Kidney capillary endothelial cell (primary cell): ENCODE measurements at regions not wholly inside any gene's neighbourhood (a gene's known extent, or its start where the extent isn't known, plus 50 kb on each side); places are given as distances from the start of the nearest gene placed in this dataset.

ENCODE experiments used
- DNase-seq: peaks from one replicate; pipeline ENCODE4 v3.0.0-alpha.2; 2018; ENCODE audit warnings: low spot score

GRCh38 chr20:10724449-10725173 lies 50.8 kb upstream of the JAG1 start:
- no peak for DNase-seq

DNA sequence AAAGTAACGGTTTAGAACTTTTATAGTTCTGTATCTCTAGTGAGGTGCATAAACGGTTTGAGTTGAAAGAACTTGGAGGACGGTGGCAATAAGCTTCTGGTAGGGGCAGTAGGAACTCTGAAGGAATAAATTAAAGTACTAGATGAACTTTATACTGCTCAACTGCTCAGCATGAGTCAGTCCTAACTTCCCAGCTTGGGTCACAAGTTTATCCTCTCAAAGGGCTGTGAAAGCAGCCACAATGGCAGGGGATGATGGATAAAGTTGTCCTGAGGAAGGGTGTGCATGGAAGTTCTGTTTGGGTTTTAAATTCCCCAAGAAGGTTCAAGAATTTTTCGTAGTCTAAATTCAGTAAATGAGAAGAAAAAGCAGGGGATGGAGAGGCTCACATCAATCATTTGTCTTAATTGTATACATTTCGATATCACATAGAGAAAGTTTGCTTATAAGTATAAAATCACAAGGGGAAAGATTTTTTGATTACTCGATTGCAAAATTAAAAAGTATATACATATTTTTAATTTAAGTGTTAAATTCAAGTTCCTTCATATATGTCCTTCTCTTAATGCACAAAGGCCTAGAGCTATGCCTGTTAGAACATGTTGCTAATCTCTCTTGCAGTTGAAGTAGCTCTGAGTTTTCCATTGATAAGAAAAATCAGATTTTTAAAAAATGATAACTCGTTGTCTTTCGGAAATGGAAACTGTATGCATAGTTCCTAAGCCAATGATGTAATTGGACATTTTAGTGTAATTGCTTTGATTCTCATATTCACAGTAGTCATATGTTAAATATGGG lies 55.3 kb upstream of the JAG1 start:
- no peak for DNase-seq

GRCh38 chr20:10729785-10730184 lies 56.0 kb upstream of the JAG1 start:
- DNase-seq, result no peak

DNA sequence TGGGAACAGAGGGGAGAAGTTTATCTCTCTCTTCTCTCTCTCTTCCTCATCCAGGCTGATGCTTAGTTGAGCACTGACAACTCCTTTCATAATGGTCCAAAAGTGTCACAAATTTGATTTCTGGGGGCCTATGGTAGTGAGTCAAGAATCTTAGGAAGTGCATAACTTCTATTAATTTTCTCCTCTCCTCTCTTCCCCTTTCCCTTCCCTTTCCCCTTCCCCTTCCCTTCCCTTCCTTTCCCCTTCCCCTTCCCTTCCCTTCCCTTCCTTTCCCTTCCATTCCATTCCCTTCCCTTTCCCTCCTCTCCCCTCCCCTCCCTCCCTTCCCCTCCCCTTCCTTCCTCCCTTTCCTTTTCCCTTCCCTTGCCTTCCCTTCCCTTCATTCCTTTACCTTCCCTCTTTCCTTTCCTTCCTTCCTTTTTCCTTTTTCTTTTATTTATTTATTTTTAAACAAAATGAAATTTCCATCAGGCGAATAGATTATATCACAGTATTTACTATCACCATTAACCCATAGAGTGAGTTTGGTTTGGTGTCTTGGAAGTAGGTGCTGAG lies 56.9 kb upstream of the JAG1 start:
- no peak for DNase-seq

GRCh38 chr20:10731190-10731965 lies 57.6 kb upstream of the JAG1 start:
- DNase-seq, result no peak

DNA sequence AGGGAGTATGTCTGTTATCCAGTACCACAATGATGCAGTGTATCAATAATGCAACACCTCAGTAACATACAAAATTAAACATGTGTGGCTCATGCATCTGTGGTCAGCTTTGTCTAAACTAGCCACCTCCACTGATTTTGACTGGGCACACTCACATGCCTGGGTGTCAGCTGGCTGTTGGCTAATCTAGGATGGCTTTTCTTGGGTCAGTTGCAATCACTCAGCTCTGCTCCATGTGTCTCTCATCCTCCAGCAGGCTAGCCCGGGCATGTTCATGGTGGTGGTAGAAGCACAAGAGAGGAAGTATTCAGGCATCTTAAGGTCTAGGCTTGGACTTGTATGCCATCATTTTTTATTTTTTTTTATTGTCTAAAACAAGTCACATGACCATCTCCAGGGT lies 59.3 kb upstream of the JAG1 start:
- DNase-seq, result no peak

- DNase-seq, result no peak
Measured at GRCh38 chr20:10735195-10735949, 61.6 kb upstream of the JAG1 start.

- DNase-seq, result no peak
Measured at GRCh38 chr20:10739134-10739533, 65.3 kb upstream of the JAG1 start.

GRCh38 chr20:10739566-10739965 lies 65.8 kb upstream of the JAG1 start:
- no peak for DNase-seq

DNA sequence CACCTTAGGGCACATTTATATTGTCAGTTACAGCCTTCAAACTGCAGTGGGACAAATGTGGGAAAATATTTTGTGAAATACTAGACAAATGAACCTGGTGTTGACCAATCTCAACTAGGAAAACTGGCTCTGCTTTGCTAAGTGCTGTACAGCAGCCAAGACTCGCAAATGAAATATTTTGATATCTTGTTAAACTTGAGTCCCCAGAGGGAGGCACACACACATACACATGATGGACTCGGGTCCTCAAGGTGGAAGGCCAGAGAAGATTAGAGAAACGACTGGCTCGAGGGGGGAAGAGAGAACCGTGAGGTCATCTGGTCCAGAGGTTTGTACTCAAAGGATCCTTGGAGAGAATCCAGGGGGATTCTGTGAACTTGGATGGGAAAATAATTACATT lies 67.3 kb upstream of the JAG1 start:
- DNase-seq, result no peak

- no peak for DNase-seq
Measured at GRCh38 chr20:10745790-10746189, 72.0 kb upstream of the JAG1 start.

GRCh38 chr20:10747019-10747418 lies 73.2 kb upstream of the JAG1 start:
- DNase-seq, result no peak

DNA sequence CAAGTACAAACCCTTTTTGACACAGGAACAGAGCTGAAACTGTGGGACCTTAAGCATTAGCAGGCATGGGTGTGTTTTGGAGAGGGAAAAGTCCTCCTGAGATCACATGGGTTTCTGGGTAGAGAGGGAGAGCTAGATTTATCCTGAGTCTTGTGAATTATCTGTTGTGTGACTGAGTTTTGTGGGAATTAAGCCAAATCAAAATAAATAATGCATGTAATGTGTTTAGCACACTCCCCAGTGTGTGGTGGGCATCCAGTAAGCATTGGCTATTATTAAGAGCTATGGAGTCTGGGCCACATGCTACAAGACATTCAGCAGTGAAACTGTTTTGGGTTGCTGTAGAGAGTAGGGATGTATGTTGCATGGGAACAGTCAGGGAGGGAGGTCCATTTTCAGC lies 75.3 kb upstream of the JAG1 start:
- DNase-seq, result no peak

- DNase-seq, result no peak
Measured at GRCh38 chr20:10752206-10752605, 78.4 kb upstream of the JAG1 start.

DNA sequence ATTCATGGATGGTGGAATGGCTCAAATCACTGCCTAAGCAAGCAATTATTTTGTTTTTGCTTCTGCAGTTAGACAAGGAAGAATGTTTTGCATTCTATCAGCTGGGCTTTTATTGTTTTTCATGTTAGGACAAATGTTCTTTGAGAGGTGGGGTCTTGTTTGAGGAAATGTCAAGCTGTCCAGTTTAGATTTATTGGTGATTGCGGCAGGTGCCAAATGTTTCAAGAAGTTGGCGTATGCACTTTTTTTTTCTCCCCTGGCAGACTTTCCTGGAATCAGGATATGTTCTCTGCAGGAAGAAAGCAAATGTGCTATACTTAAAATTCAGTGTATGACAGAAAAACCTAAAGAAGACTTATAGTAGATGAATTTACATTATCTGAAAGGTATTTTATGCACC lies 81.0 kb upstream of the JAG1 start:
- no peak for DNase-seq

DNA sequence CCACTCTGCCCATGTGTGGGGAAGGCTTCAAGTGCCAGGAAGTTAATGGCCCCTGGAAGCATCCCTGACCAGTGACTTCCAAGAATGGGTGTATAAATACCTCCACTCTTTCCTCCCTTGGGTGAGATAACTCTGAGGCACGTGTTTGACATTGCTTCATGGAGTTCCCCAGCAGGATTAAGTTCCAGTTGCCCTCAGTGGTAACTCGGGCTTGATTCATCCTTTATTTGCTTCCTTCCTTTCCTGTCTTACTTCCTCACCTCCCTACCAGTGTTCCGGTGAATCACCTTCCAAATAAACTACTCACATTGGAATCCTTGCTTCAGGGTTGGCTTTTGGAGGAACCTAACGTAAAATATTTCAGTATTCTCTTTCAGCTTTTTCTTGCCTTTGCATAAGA lies 84.6 kb upstream of the JAG1 start:
- peak; percentile 52 for DNase-seq

- peak; percentile 30 for DNase-seq
Measured at GRCh38 chr20:10761232-10761631, 87.4 kb upstream of the JAG1 start.

DNA sequence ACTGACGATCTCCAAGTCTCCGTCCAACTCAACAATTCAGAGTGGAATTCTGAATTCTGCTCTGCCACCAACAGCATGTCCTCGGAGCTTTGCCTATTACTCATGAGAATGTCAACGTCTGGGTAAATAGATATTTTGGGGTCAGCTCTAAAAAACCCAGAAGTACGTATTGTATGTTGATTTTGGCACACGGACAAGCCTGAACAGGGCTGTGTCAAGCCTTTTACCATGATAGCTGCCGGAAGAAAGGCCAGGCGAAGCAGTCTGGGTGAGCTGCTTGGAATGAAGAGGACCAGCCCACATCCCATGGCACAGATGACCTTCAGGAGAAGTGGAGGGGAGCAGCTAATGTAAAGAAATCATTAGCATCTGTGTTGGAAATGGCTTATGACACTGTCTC lies 88.0 kb upstream of the JAG1 start:
- DNase-seq, result no peak

- DNase-seq, result no peak
Measured at GRCh38 chr20:10762216-10762615, 88.4 kb upstream of the JAG1 start.

DNA sequence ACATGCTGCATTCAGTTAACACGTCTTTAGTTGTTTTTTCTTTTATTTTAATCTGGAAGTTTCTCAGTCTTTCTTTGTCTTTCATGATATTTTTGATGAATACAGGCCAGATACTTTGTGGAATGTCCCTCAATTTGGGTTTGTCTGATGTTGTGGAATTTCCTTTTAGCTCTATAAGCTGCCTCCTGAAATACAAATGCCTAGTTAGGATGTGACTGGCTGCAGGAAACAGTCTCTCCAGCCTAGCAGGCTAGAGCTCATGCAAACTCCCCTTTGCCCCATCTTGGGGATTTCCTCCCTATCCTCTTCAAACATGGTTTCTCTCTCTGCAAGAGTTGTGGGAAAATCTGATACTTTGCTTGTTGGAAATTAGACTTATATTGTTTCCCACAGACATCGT lies 89.3 kb upstream of the JAG1 start:
- no peak for DNase-seq

- no peak for DNase-seq
Measured at GRCh38 chr20:10769700-10770099, 95.9 kb upstream of the JAG1 start.

DNA sequence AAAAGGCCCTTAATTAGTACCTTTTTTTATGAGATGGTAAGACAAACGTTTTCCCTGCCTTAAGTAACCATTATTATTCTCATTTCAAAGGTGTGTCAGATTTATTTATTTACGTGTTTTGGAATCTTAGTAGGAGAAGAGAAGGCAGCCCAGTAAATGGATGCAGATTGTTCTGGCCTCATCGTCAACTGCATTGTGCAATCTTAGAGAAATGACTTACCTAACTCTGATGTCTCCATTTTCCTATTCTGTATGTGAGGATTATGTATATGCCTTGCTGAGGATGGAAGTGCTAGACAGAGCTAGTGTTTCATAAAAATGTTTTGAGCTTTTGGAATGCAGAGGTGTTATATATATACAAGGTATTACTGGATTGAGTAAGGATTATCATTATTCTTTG lies 97.0 kb upstream of the JAG1 start:
- no peak for DNase-seq
